HCT116 (cell line): ENCODE measurements at regions not wholly inside any gene's neighbourhood (a gene's known extent, or its start where the extent isn't known, plus 50 kb on each side); places are given as distances from the start of the nearest gene placed in this dataset.

ENCODE experiments used
- ATAC-seq: fragments of 200-7000 bp; cut with Tn5 transposase; 2 replicates; pipeline ENCODE4 v1.9.1; 2020; ENCODE audit warnings: mild to moderate bottlenecking, moderate library complexity
- BruUV-seq: library from RNA; stranded (reverse); fragments of 400-500 nt; replicated peaks from 2 replicates; lab custom pipeline; 2021; lab: Mats Ljungman, UMichigan
- CTCF ChIA-PET: fragments of 300-600 bp; sonication (Branson Sonifier 250); formaldehyde crosslinking; loops from one replicate; lab custom pipeline; 2021; ENCODE audit warnings: antibody characterized with exemption; lab: Charles Lee
- POLR2A ChIA-PET: fragments of 300-600, 350-600 bp; sonication (Branson Sonifier 250); formaldehyde crosslinking; loops from one replicate; lab custom pipeline; 2021; ENCODE audit warnings: antibody characterized with exemption; lab: Charles Lee
- RAD21 ChIA-PET, 2 experiments: fragments of 300-600 bp; sonication (Branson Sonifier 250); formaldehyde crosslinking; loops; one replicate each; lab custom pipeline; 2023; ENCODE audit warnings: low total read pairs in 2 of 2; ENCODE audit not compliant: uncharacterized antibody in 2 of 2, unreplicated experiment in 2 of 2, low non-redundant PET in 1 of 2; lab: Charles Lee
- DNase-seq: peaks from one replicate; pipeline ENCODE4 v3.0.0-alpha.2; 2010; ENCODE audit warnings: low read depth, low spot score
- H2AFZ ChIP-seq: fragments of 200-600 bp; shearing (Covaris generic), sonication (generic); 2 replicates; pipeline ENCODE4 v1.6.1; 2017; ENCODE audit warnings: low read depth, mixed run types, mixed read lengths, antibody characterized with exemption, low read length; ENCODE audit not compliant: poor library complexity, severe bottlenecking
- H3K27ac ChIP-seq: 2 replicates; pipeline ENCODE4 v1.5.1; 2012; ENCODE audit warnings: low read depth, low read length
- H3K27me3 ChIP-seq: fragments of 200-600 bp; sonication (generic); 2 replicates; pipeline ENCODE4 v1.6.1; 2016; ENCODE audit warnings: mixed run types, low read length, mixed read lengths; ENCODE audit not compliant: insufficient read depth
- H3K36me3 ChIP-seq, 2 experiments: fragments of 200-500 bp in 1 of 2; fragments of 200-600 bp in 1 of 2; sonication (Bioruptor generic) in 1 of 2; sonication (generic) in 1 of 2; 2 replicates each; pipeline versions ENCODE4 v1.5.1 to v1.6.1; 2014 to 2016; ENCODE audit warnings: low read length in 2 of 2, inconsistent platforms in 1 of 2, mixed read lengths in 1 of 2, mixed run types in 1 of 2; ENCODE audit not compliant: insufficient read depth in 2 of 2, control insufficient read depth in 1 of 2
- H3K4me1 ChIP-seq, 2 experiments: fragments of 200-600 bp in 1 of 2; sonication (generic) in 1 of 2; 2 replicates each; pipeline versions ENCODE4 v1.5.1 to v1.6.1; 2012 to 2017; ENCODE audit warnings: low read length in 2 of 2, inconsistent platforms in 1 of 2, mild to moderate bottlenecking in 1 of 2, mixed read lengths in 1 of 2, mixed run types in 1 of 2, moderate library complexity in 1 of 2; ENCODE audit not compliant: insufficient read depth in 2 of 2, control insufficient read depth in 1 of 2
- H3K4me2 ChIP-seq: fragments of 200-600 bp; sonication (generic); 2 replicates; pipeline ENCODE4 v1.6.1; 2017; ENCODE audit warnings: mixed run types, low read length, mixed read lengths
- H3K4me3 ChIP-seq, 2 experiments: fragments of 200-600 bp in 1 of 2; sonication (generic) in 1 of 2; replicated peaks in 1 of 2; 2 replicates each; pipeline ENCODE4 v1.5.1; 2011 to 2016; ENCODE audit warnings: low read length in 2 of 2, control low read depth in 1 of 2, low read depth in 1 of 2, mild to moderate bottlenecking in 1 of 2, mixed read lengths in 1 of 2, mixed run types in 1 of 2
- H3K79me2 ChIP-seq: fragments of 200-600 bp; sonication (generic); 2 replicates; pipeline ENCODE4 v1.6.1; 2017; ENCODE audit warnings: mild to moderate bottlenecking, mixed run types, low read length, moderate library complexity, mixed read lengths; ENCODE audit not compliant: insufficient read depth
- H3K9ac ChIP-seq: fragments of 200-600 bp; sonication (generic); 2 replicates; pipeline ENCODE4 v1.6.1; 2016; ENCODE audit warnings: low read length, mixed read lengths
- H3K9me2 ChIP-seq: fragments of 200-600 bp; sonication (generic), shearing (Covaris generic); 2 replicates; pipeline ENCODE4 v1.6.1; 2017; ENCODE audit warnings: mixed run types, mild to moderate bottlenecking, moderate library complexity; ENCODE audit not compliant: insufficient read depth
- H3K9me3 ChIP-seq, 2 experiments: fragments of 200-500 bp in 1 of 2; fragments of 200-600 bp in 1 of 2; sonication (Bioruptor generic) in 1 of 2; sonication (generic) in 1 of 2; 2 replicates each; pipeline ENCODE4 v1.6.1; 2014 to 2017; ENCODE audit warnings: low read length in 2 of 2, mixed read lengths in 2 of 2, inconsistent platforms in 1 of 2, low read depth in 1 of 2, mild to moderate bottlenecking in 1 of 2, mixed run types in 1 of 2, moderate library complexity in 1 of 2; ENCODE audit not compliant: control insufficient read depth in 1 of 2, insufficient read depth in 1 of 2
- H4K20me1 ChIP-seq: fragments of 200-600 bp; sonication (generic), shearing (Covaris generic); 2 replicates; pipeline ENCODE4 v1.6.1; 2017; ENCODE audit warnings: mixed run types, mild to moderate bottlenecking, moderate library complexity; ENCODE audit not compliant: insufficient read depth
- ATF3 ChIP-seq: IDR thresholded peaks from 2 replicates; pipeline ENCODE4 v1.6.1; 2012
- CBX3 ChIP-seq: IDR thresholded peaks from 2 replicates; pipeline ENCODE4 v1.6.1; 2012; ENCODE audit warnings: low read depth
- CEBPB ChIP-seq: IDR thresholded peaks from 2 replicates; pipeline ENCODE4 v1.6.1; 2012; ENCODE audit warnings: low read depth
- CTCF ChIP-seq, 3 experiments: fragments of 200-600 bp in 1 of 3; sonication (generic) in 1 of 3; IDR thresholded peaks in 2 of 3; conservative IDR thresholded peaks in 1 of 3; 2 replicates each; pipeline ENCODE4 v1.5.1; 2012 to 2017; ENCODE audit warnings: low read depth in 2 of 3, low read length in 2 of 3, antibody characterized with exemption in 1 of 3, borderline replicate concordance in 1 of 3, control low read depth in 1 of 3, mild to moderate bottlenecking in 1 of 3, mixed read lengths in 1 of 3, mixed run types in 1 of 3, moderate library complexity in 1 of 3; ENCODE audit not compliant: insufficient read depth in 1 of 3
- ELF1 ChIP-seq: IDR thresholded peaks from 2 replicates; pipeline ENCODE4 v1.6.1; 2012; ENCODE audit warnings: low read depth, borderline replicate concordance
- FOSL1 ChIP-seq: IDR thresholded peaks from 2 replicates; pipeline ENCODE4 v1.6.1; 2012; ENCODE audit warnings: low read depth
- JUND ChIP-seq: IDR thresholded peaks from 2 replicates; pipeline ENCODE4 v1.6.1; 2012
- POLR2A ChIP-seq: IDR thresholded peaks from 2 replicates; pipeline ENCODE4 v1.7.0; 2011; ENCODE audit warnings: borderline replicate concordance; ENCODE audit not compliant: insufficient read depth, insufficient read length; ENCODE audit errors: extremely low read depth
- POLR2AphosphoS5 ChIP-seq: IDR thresholded peaks from 2 replicates; pipeline ENCODE4 v1.6.1; 2011; ENCODE audit warnings: mild to moderate bottlenecking, low read depth, low read length, moderate library complexity
- RAD21 ChIP-seq: IDR thresholded peaks from 2 replicates; pipeline ENCODE4 v1.6.1; 2012; ENCODE audit warnings: low read depth, mild to moderate bottlenecking
- SIN3A ChIP-seq: IDR thresholded peaks from 2 replicates; pipeline ENCODE4 v1.6.1; 2012; ENCODE audit warnings: low read depth
- SP1 ChIP-seq: IDR thresholded peaks from 2 replicates; pipeline ENCODE4 v1.6.1; 2012; ENCODE audit warnings: low read depth
- SRF ChIP-seq: IDR thresholded peaks from 2 replicates; pipeline ENCODE4 v1.6.1; 2012; ENCODE audit warnings: low read depth
- TCF7L2 ChIP-seq: IDR thresholded peaks from 2 replicates; pipeline ENCODE4 v1.7.0; 2011; ENCODE audit warnings: borderline replicate concordance, inconsistent platforms; ENCODE audit not compliant: insufficient read depth, insufficient read length; ENCODE audit errors: extremely low read depth
- YY1 ChIP-seq: IDR thresholded peaks from 2 replicates; pipeline ENCODE4 v1.6.1; 2011; ENCODE audit warnings: low read length, low read depth, moderate library complexity, mild to moderate bottlenecking; ENCODE audit not compliant: insufficient replicate concordance; ENCODE audit errors: extremely low read depth
- ZFX ChIP-seq: fragments of 450-650 bp; IDR thresholded peaks from 2 replicates; pipeline ENCODE4 v1.6.1; 2017
- intact Hi-C: fragments of 100-400 bp; cut with micrococcal nuclease; formaldehyde crosslinking; loops from 2 replicates; pipeline ENCODE4 v1.10.0; 2022
- TF ChIP-seq, protein P1 (sequence below): IDR thresholded peaks from 2 replicates; pipeline ENCODE4 v1.6.1; 2011; ENCODE audit warnings: mild to moderate bottlenecking, low read length, moderate library complexity; ENCODE audit not compliant: insufficient replicate concordance; ENCODE audit errors: extremely low read depth
- TF ChIP-seq, protein P2 (sequence below): IDR thresholded peaks from 2 replicates; pipeline ENCODE4 v1.6.1; 2012; ENCODE audit warnings: low read depth

GRCh38 chr12:68092976-68093375 lies 66.6 kb downstream of the IFNG start:
- no peaks in the 10 kb centered on the region for H3K4me1 ChIP-seq
- H3K27me3 ChIP-seq = no peaks in the 10 kb centered on the region
- BruUV-seq = no TSS peak
- ATAC-seq (no peak), DNase-seq (no peak)
- no peak overlapping the region for H3K4me2 ChIP-seq
- TF ChIP-seq FOSL1 (no peak), ELF1 (no peak), SRF (no peak), TCF7L2 (no peak), ATF3 (no peak), JUND (no peak), CBX3 (no peak), RAD21 (no peak), CTCF (IDR thresholded peaks at IDR 0.05 in 2 of 3, conservative IDR thresholded peaks at IDR 0.05 in 1 of 3; ENCODE audit: borderline replicate concordance in 1 of 3, insufficient read depth in 1 of 3, low read depth in 2 of 3, low read length in 2 of 3) (no peak), SP1 (no peak), YY1 (no peak), POLR2AphosphoS5 (no peak), CEBPB (no peak), POLR2A (no peak), SIN3A (no peak), ZFX (no peak)
- TF ChIP-seq, protein P1, sequence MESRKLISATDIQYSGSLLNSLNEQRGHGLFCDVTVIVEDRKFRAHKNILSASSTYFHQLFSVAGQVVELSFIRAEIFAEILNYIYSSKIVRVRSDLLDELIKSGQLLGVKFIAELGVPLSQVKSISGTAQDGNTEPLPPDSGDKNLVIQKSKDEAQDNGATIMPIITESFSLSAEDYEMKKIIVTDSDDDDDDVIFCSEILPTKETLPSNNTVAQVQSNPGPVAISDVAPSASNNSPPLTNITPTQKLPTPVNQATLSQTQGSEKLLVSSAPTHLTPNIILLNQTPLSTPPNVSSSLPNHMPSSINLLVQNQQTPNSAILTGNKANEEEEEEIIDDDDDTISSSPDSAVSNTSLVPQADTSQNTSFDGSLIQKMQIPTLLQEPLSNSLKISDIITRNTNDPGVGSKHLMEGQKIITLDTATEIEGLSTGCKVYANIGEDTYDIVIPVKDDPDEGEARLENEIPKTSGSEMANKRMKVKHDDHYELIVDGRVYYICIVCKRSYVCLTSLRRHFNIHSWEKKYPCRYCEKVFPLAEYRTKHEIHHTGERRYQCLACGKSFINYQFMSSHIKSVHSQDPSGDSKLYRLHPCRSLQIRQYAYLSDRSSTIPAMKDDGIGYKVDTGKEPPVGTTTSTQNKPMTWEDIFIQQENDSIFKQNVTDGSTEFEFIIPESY = no peak
- TF ChIP-seq, protein P2, sequence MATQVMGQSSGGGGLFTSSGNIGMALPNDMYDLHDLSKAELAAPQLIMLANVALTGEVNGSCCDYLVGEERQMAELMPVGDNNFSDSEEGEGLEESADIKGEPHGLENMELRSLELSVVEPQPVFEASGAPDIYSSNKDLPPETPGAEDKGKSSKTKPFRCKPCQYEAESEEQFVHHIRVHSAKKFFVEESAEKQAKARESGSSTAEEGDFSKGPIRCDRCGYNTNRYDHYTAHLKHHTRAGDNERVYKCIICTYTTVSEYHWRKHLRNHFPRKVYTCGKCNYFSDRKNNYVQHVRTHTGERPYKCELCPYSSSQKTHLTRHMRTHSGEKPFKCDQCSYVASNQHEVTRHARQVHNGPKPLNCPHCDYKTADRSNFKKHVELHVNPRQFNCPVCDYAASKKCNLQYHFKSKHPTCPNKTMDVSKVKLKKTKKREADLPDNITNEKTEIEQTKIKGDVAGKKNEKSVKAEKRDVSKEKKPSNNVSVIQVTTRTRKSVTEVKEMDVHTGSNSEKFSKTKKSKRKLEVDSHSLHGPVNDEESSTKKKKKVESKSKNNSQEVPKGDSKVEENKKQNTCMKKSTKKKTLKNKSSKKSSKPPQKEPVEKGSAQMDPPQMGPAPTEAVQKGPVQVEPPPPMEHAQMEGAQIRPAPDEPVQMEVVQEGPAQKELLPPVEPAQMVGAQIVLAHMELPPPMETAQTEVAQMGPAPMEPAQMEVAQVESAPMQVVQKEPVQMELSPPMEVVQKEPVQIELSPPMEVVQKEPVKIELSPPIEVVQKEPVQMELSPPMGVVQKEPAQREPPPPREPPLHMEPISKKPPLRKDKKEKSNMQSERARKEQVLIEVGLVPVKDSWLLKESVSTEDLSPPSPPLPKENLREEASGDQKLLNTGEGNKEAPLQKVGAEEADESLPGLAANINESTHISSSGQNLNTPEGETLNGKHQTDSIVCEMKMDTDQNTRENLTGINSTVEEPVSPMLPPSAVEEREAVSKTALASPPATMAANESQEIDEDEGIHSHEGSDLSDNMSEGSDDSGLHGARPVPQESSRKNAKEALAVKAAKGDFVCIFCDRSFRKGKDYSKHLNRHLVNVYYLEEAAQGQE = no peak
- H3K36me3 ChIP-seq = no peaks in the 10 kb centered on the region
- no peaks in the 10 kb centered on the region; a peak in 1 of 4 replicates for H3K9me3 ChIP-seq
- H3K27ac ChIP-seq = no peak overlapping the region
- ChIA-PET CTCF (no interaction called here), POLR2A (no interaction called here), RAD21 (no interaction called here)
- H3K9ac ChIP-seq = no peak overlapping the region
- no peaks in the 10 kb centered on the region for H4K20me1 ChIP-seq
- no peak overlapping the region for H2AFZ ChIP-seq
- no peaks in the 10 kb centered on the region for H3K9me2 ChIP-seq
- H3K4me3 ChIP-seq = no peak overlapping the region
- intact Hi-C loops = no loop called here
- no peaks in the 10 kb centered on the region for H3K79me2 ChIP-seq
